K562 (cell line): ENCODE measurements at regions not wholly inside any gene's neighbourhood (a gene's known extent, or its start where the extent isn't known, plus 50 kb on each side); places are given as distances from the start of the nearest gene placed in this dataset.

Experiments
- ATAC-seq: fragments of 200-7000 bp; cut with Tn5 transposase; 3 replicates; pipeline ENCODE4 v1.9.1; 2020; ENCODE audit warnings: moderate library complexity
- BruUV-seq: library from RNA; stranded (reverse); fragments of 400-500 nt; replicated peaks from 2 replicates; lab custom pipeline; 2021; lab: Mats Ljungman, UMichigan
- CTCF ChIA-PET: fragments of 300-600 bp; formaldehyde crosslinking; extraction: SDS; loops from one replicate; lab custom pipeline; 2021; ENCODE audit warnings: low intra/inter-chr PET ratio; lab: Yijun Ruan, JAX
- POLR2A ChIA-PET: fragments of 300-600, 350-650 bp; sonication (Branson Sonifier 250); formaldehyde crosslinking; extraction: SDS; loops from one replicate; lab custom pipeline; 2021; ENCODE audit warnings: antibody characterized with exemption, inconsistent platforms; lab: Yijun Ruan, JAX
- DNase-seq, 4 experiments: peaks; one replicate each; pipeline versions ENCODE4 v3.0.0 to v3.0.0-alpha.2; 2011 to 2018; ENCODE audit warnings: low spot score in 3 of 4, mixed read lengths in 3 of 4; ENCODE audit errors: extremely low read depth in 1 of 4
- FAIRE-seq: peaks from 2 replicates; lab custom pipeline; 2011; peaks lifted over from hg19 to GRCh38; lab: Jason Lieb, UNC
- H2AFZ ChIP-seq: 2 replicates; pipeline ENCODE4 v1.6.0; 2011; ENCODE audit warnings: low read depth, low read length, control low read depth, inconsistent platforms
- H3K27ac ChIP-seq: fragments of 200-600 bp; 3 replicates; pipeline ENCODE4 v1.8.0; 2011; ENCODE audit warnings: low read depth, mild to moderate bottlenecking, control low read depth, inconsistent platforms, low read length, moderate library complexity, mixed read lengths; ENCODE audit errors: extremely low read depth
- H3K27me3 ChIP-seq, 2 experiments: fragments of 300-600 bp in 1 of 2; 2 replicates in 1 of 2; 3 replicates in 1 of 2; pipeline versions ENCODE4 v1.6.0 to v1.8.0; 2011; ENCODE audit warnings: inconsistent platforms in 2 of 2, low read length in 2 of 2, mild to moderate bottlenecking in 1 of 2, mixed read lengths in 1 of 2, moderate library complexity in 1 of 2; ENCODE audit not compliant: control insufficient read depth in 2 of 2, insufficient read depth in 2 of 2
- H3K36me3 ChIP-seq: fragments of 300-600 bp; 3 replicates; pipeline ENCODE4 v1.8.0; 2011; ENCODE audit warnings: mild to moderate bottlenecking, low read length, inconsistent platforms; ENCODE audit not compliant: control insufficient read depth, insufficient read depth
- H3K4me1 ChIP-seq, 2 experiments: fragments of 200-600 bp in 1 of 2; replicated peaks in 1 of 2; 2 replicates in 1 of 2; 3 replicates in 1 of 2; pipeline versions ENCODE4 v1.5.1 to v1.8.0; 2011; ENCODE audit warnings: inconsistent platforms in 2 of 2, low read length in 2 of 2, mild to moderate bottlenecking in 1 of 2, mixed read lengths in 1 of 2, moderate library complexity in 1 of 2; ENCODE audit not compliant: control insufficient read depth in 2 of 2, insufficient read depth in 2 of 2
- H3K4me2 ChIP-seq: 2 replicates; pipeline ENCODE4 v1.6.1; 2011; ENCODE audit warnings: low read length, control low read depth, inconsistent platforms, mixed read lengths; ENCODE audit not compliant: insufficient read depth
- H3K4me3 ChIP-seq: fragments of 200-600 bp; sonication (generic), shearing (Covaris generic); 2 replicates; pipeline ENCODE4 v1.5.1; 2016; ENCODE audit warnings: control low read depth, inconsistent platforms
- H3K79me2 ChIP-seq: fragments of 200-600 bp; 3 replicates; pipeline ENCODE4 v1.8.0; 2011; ENCODE audit warnings: low read length, inconsistent platforms; ENCODE audit not compliant: control insufficient read depth, insufficient read depth
- H3K9ac ChIP-seq, 2 experiments: 2 replicates each; pipeline versions ENCODE4 v1.6.0 to v1.6.1; 2011; ENCODE audit warnings: low read depth in 2 of 2, low read length in 2 of 2, control low read depth in 1 of 2, inconsistent platforms in 1 of 2, mild to moderate bottlenecking in 1 of 2, mixed read lengths in 1 of 2; ENCODE audit not compliant: insufficient read depth in 1 of 2
- H3K9me1 ChIP-seq: one replicate; pipeline ENCODE4 v1.6.0; 2011; ENCODE audit warnings: inconsistent platforms, mild to moderate bottlenecking, low read length, moderate library complexity; ENCODE audit not compliant: control insufficient read depth, insufficient read depth
- H3K9me3 ChIP-seq: replicated peaks from 2 replicates; pipeline ENCODE4 v1.5.1; 2011; ENCODE audit warnings: low read depth, low read length, inconsistent platforms; ENCODE audit not compliant: control insufficient read depth, insufficient read depth
- H4K20me1 ChIP-seq: replicated peaks from 2 replicates; pipeline ENCODE4 v1.6.1; 2011; ENCODE audit warnings: low read length, inconsistent platforms, mixed read lengths; ENCODE audit not compliant: control insufficient read depth, insufficient read depth
- HMGXB4 ChIP-seq: sonication (generic); formaldehyde crosslinking; IDR thresholded peaks from 2 replicates; pipeline ENCODE4 v1.8.1; 2023; ENCODE audit warnings: mild to moderate bottlenecking, missing genetic modification reagents
- HNRNPUL1 ChIP-seq: fragments of 200-400 bp; formaldehyde crosslinking; IDR thresholded peaks from 2 replicates; pipeline ENCODE4 v1.6.1; 2017; ENCODE audit warnings: low read length
- TEAD2 ChIP-seq: fragments of 450-650 bp; IDR thresholded peaks from 2 replicates; pipeline ENCODE4 v1.6.1; 2016; ENCODE audit warnings: missing genetic modification characterization, control low read depth, missing compliant biosample characterization
- ZEB2 ChIP-seq: fragments of 450-650 bp; IDR thresholded peaks from 2 replicates; pipeline ENCODE4 v1.6.1; 2016
- ZFP1 ChIP-seq: fragments of 450-650 bp; formaldehyde crosslinking; IDR thresholded peaks from 2 replicates; pipeline ENCODE4 v1.4.0; 2020; ENCODE audit warnings: mild to moderate bottlenecking, mixed read lengths
- WGBS: fragments of 100-300 bp; shearing (Covaris generic); methylation state at CpG from one replicate; pipeline ENCODE4 v1.1.6; 2016; ENCODE audit warnings: low coverage, mixed read lengths; ENCODE audit not compliant: insufficient coverage; ENCODE audit errors: missing lambda C conversion rate; 5-methylcytosine and 5-hydroxymethylcytosine counted together
- in situ Hi-C: fragments of 300-500 bp; cut with MboI; formaldehyde crosslinking; loops from 4 replicates; pipeline ENCODE4 v1.15.0; 2018; ENCODE audit warnings: inconsistent platforms, mixed read lengths
- intact Hi-C: fragments of 100-400 bp; cut with micrococcal nuclease; formaldehyde crosslinking; loops from 2 replicates; pipeline ENCODE4 v1.14.2; 2022

- TF ChIP-seq HMGXB4 (CRISPR knock-in tag), result no peak
- TF ChIP-seq, all 486 proteins: peak for 0
These were observed 109.3 kb upstream of the SCN10A start (continued) for GRCh38 chr3:38925351-38925750.

DNA sequence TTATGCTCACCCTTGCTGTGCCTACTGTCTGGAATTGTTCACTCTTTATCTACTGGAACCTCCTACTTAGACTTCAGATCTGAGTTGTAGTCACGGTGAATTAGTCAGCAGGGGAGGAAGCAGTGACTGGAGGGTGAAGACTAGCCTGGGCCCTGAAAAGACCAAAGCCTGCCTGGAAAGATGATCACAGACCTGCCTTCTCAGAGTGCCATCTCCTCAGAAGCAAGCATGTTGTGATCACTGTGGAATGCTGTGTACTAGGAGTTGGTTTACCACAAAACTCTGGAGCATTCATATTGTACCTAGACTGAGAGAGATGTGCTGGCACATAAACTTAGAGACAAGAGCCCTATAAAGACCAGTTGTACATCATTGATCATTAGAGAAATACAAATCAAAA, 100.7 kb upstream of the SCN10A start:
- H3K36me3 ChIP-seq, result no peaks in the 10 kb centered on the region
- H3K27ac ChIP-seq, result no peak overlapping the region
- in situ Hi-C loops, result no loop called here
- ATAC-seq (no peak), DNase-seq (no peak), FAIRE-seq (no peak)
- no peaks in the 10 kb centered on the region for H3K9me1 ChIP-seq
- H3K27me3 ChIP-seq, result 0 out of 5 replicates have a peak, but pooled peaks cover 0 to 4% of the 10 kb centered on the region in 2 experiments
- no peak overlapping the region for H3K4me2 ChIP-seq
- intact Hi-C loops, result no loop called here
- no TSS peak for BruUV-seq
- TF ChIP-seq ZEB2 (no peak), TEAD2 (tag) (no peak), ZFP1 (CRISPR knock-in tag) (no peak), HNRNPUL1 (no peak)
- no peak overlapping the region for H3K4me3 ChIP-seq
- H4K20me1 ChIP-seq, result no peaks in the 10 kb centered on the region
- ChIA-PET CTCF (no interaction called here), POLR2A (no interaction called here)
- H3K4me1 ChIP-seq, result no peaks in the 10 kb centered on the region
- no peaks in the 10 kb centered on the region for H3K9me3 ChIP-seq
- no peak overlapping the region for H2AFZ ChIP-seq
- H3K9ac ChIP-seq, result no peak overlapping the region
- H3K79me2 ChIP-seq, result no peaks in the 10 kb centered on the region
- WGBS, result 0% methylated on average over 1 of the region's 1 CpG
